ENCODE measurements at regions not wholly inside any gene's neighbourhood (a gene's known extent, or its start where the extent isn't known, plus 50 kb on each side); places are given as distances from the start of the nearest gene placed in this dataset.

DNA sequence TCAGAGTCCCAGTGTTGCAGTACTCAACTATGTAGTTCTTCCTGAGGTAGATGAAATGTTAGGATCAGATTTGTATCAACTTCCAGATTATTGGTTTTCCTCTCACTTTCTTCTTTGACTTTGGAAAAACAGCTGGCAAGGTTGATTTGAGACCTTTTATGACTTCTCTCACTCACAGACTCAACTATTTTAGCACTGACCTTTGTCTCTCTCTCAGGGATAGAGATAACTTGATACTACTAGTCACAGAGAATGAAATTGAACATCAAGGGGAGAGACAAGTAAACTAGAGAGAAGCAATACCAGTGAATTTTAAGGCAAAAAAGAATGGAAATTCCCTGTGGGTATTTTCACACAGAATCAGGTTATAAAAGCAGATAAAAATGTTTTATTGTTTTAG is 159.7 kb upstream of the B3GALT2 start:
- Histone ChIP-seq H3K36me3 (ENCODE audit: control insufficient read depth in 1 of 2, insufficient read depth in 2 of 2, low read length in 2 of 2) (no peaks in the 10 kb centered on the region), H3K4me2 (ENCODE audit: low read length) (no peak overlapping the region)

GRCh38 chr1:193342811-193343210 is 156.4 kb upstream of the B3GALT2 start:
- H3K4me2 ChIP-seq (ENCODE audit: low read length) = no peak overlapping the region
- no peaks in the 10 kb centered on the region for H3K79me1 ChIP-seq (ENCODE audit: low read length)
- H3K4me3 ChIP-seq (ENCODE audit: low read depth, low read length) = no peak overlapping the region
- H2AFZ ChIP-seq (ENCODE audit: insufficient read depth, low read length, poor library complexity) = no peak overlapping the region
- no peak for DNase-seq
- no peak overlapping the region for H4K12ac ChIP-seq (ENCODE audit: low read depth, low read length)
- no peak overlapping the region for H3K14ac ChIP-seq (ENCODE audit: low read length)
- H2BK120ac ChIP-seq (ENCODE audit: insufficient read depth, low read length, poor library complexity) = no peak overlapping the region
- no peaks in the 10 kb centered on the region for H3K9me3 ChIP-seq (ENCODE audit: insufficient read depth, low read depth, low read length)
- H2AK5ac ChIP-seq (ENCODE audit: low read length) = peak overlapping the region; percentile 21
- H3K4ac ChIP-seq (ENCODE audit: low read depth, low read length) = no peak overlapping the region
- H3K27ac ChIP-seq (ENCODE audit: low read depth, low read length) = no peak overlapping the region
- no peaks in the 10 kb centered on the region for H3K79me2 ChIP-seq (ENCODE audit: control insufficient read depth, insufficient read depth, low read length, poor library complexity)
- no peaks in the 10 kb centered on the region for H3K36me3 ChIP-seq (ENCODE audit: control insufficient read depth in 1 of 2, insufficient read depth in 2 of 2, low read length in 2 of 2)
- no peak overlapping the region for H4K91ac ChIP-seq (ENCODE audit: low read depth, low read length)
- H3K18ac ChIP-seq (ENCODE audit: low read length) = no peak overlapping the region
- H3K23ac ChIP-seq (ENCODE audit: low read length) = no peak overlapping the region
- WGBS (ENCODE audit: extremely low coverage, insufficient coverage, insufficient read length) = no CpG with 5 or more reads among the region's 13 CpGs
- H2BK12ac ChIP-seq (ENCODE audit: low read length) = peak overlapping the region; percentile 64
- no peak overlapping the region for H2BK5ac ChIP-seq (ENCODE audit: low read depth, low read length, poor library complexity)
- no peaks in the 10 kb centered on the region for H3K27me3 ChIP-seq (ENCODE audit: insufficient read depth, low read length)
- H4K8ac ChIP-seq (ENCODE audit: low read depth, low read length) = no peak overlapping the region
- H3K4me1 ChIP-seq (ENCODE audit: control insufficient read depth in 1 of 2, insufficient read depth in 2 of 2, low read length in 2 of 2) = peaks cover 0 to 2% of the 10 kb centered on the region in 2 experiments
- no peak overlapping the region for H3K9ac ChIP-seq (ENCODE audit: low read length)

More for the DNA sequence above, 159.7 kb upstream of the B3GALT2 start:
- Histone ChIP-seq H3K27ac (ENCODE audit: low read depth, low read length) (no peak overlapping the region), H3K27me3 (ENCODE audit: insufficient read depth, low read length) (no peaks in the 10 kb centered on the region), H3K14ac (ENCODE audit: low read length) (no peak overlapping the region), H4K91ac (ENCODE audit: low read depth, low read length) (no peak overlapping the region), H4K12ac (ENCODE audit: low read depth, low read length) (no peak overlapping the region), H3K4ac (ENCODE audit: low read depth, low read length) (no peak overlapping the region), H3K79me1 (ENCODE audit: low read length) (no peaks in the 10 kb centered on the region), H2BK12ac (ENCODE audit: low read length) (no peak overlapping the region), H2BK5ac (ENCODE audit: low read depth, low read length, poor library complexity) (no peak overlapping the region), H3K23ac (ENCODE audit: low read length) (no peak overlapping the region), H2AK5ac (ENCODE audit: low read length) (no peak overlapping the region), H3K18ac (ENCODE audit: low read length) (no peak overlapping the region), H3K79me2 (ENCODE audit: control insufficient read depth, insufficient read depth, low read length, poor library complexity) (no peaks in the 10 kb centered on the region), H3K9ac (ENCODE audit: low read length) (no peak overlapping the region), H4K8ac (ENCODE audit: low read depth, low read length) (no peak overlapping the region), H2AFZ (ENCODE audit: insufficient read depth, low read length, poor library complexity) (no peak overlapping the region), H3K4me1 (ENCODE audit: control insufficient read depth in 1 of 2, insufficient read depth in 2 of 2, low read length in 2 of 2) (no peaks in the 10 kb centered on the region), H3K4me3 (ENCODE audit: low read depth, low read length) (no peak overlapping the region), H2BK120ac (ENCODE audit: insufficient read depth, low read length, poor library complexity) (no peak overlapping the region), H3K9me3 (ENCODE audit: insufficient read depth, low read depth, low read length) (no peaks in the 10 kb centered on the region)
- DNase-seq = no peak

DNA sequence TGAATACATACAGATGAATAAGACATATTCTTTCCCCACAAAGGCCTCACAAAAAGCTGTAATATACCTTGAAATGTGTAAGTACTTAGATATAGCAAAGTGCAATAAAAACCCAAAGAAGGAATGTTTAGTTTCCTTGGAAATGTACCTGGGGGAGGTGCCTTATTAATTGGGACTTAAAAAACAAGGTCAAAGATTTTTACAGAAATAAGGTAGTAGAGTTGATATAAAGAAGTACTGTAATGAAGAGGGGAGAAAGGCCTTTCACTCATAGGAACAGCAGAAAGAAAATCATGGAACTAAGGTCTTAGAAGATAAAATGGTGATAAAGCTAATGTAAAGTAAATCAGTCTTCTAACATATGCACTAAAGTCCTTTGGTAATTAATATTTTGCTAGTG is 153.9 kb upstream of the B3GALT2 start:
- Histone ChIP-seq H4K91ac (ENCODE audit: low read depth, low read length) (no peak overlapping the region), H3K9ac (ENCODE audit: low read length) (no peak overlapping the region)

DNA sequence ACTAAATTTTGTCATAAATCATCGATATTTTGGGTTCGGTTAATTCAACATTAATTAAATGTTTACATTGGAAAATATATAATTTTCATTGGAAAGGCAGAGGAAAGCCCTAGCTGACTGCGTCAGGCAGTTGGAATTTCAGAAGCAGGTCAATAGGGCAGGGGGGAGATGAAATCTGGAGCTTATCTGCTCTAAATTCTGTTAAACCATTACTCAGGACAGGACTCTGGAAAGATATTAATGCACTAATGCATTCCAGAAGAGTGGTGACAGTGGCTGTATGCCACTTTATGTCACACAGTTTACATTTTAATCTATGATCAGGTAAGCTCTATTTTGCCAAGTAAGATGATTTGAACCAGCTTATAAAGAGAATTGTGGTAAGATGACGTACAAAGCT is 153.0 kb upstream of the B3GALT2 start:
- H4K91ac ChIP-seq (ENCODE audit: low read depth, low read length) = no peak overlapping the region
- no peak overlapping the region for H3K18ac ChIP-seq (ENCODE audit: low read length)
- H2AFZ ChIP-seq (ENCODE audit: insufficient read depth, low read length, poor library complexity) = no peak overlapping the region
- H3K9ac ChIP-seq (ENCODE audit: low read length) = no peak overlapping the region
- H3K23ac ChIP-seq (ENCODE audit: low read length) = no peak overlapping the region
- no peaks in the 10 kb centered on the region for H3K79me1 ChIP-seq (ENCODE audit: low read length)
- peak; percentile 11 to 66 for DNase-seq
- no peaks in the 10 kb centered on the region for H3K79me2 ChIP-seq (ENCODE audit: control insufficient read depth, insufficient read depth, low read length, poor library complexity)
- WGBS (ENCODE audit: extremely low coverage, insufficient coverage, insufficient read length) = no CpG with 5 or more reads among the region's 4 CpGs
- peaks cover 0 to 2% of the 10 kb centered on the region in 2 experiments for H3K4me1 ChIP-seq (ENCODE audit: control insufficient read depth in 1 of 2, insufficient read depth in 2 of 2, low read length in 2 of 2)
- H2AK5ac ChIP-seq (ENCODE audit: low read length) = no peak overlapping the region
- no peaks in the 10 kb centered on the region for H3K9me3 ChIP-seq (ENCODE audit: insufficient read depth, low read depth, low read length)
- no peak overlapping the region for H3K27ac ChIP-seq (ENCODE audit: low read depth, low read length)
- H2BK5ac ChIP-seq (ENCODE audit: low read depth, low read length, poor library complexity) = no peak overlapping the region
- no peak overlapping the region for H3K4me3 ChIP-seq (ENCODE audit: low read depth, low read length)
- no peak overlapping the region for H3K14ac ChIP-seq (ENCODE audit: low read length)
- H3K36me3 ChIP-seq (ENCODE audit: control insufficient read depth in 1 of 2, insufficient read depth in 2 of 2, low read length in 2 of 2) = no peaks in the 10 kb centered on the region
- H4K8ac ChIP-seq (ENCODE audit: low read depth, low read length) = no peak overlapping the region
- no peak overlapping the region for H4K12ac ChIP-seq (ENCODE audit: low read depth, low read length)
- no peak overlapping the region for H2BK120ac ChIP-seq (ENCODE audit: insufficient read depth, low read length, poor library complexity)
- H3K4ac ChIP-seq (ENCODE audit: low read depth, low read length) = no peak overlapping the region
- no peak overlapping the region for H2BK12ac ChIP-seq (ENCODE audit: low read length)
- no peak overlapping the region for H3K4me2 ChIP-seq (ENCODE audit: low read length)
- no peaks in the 10 kb centered on the region for H3K27me3 ChIP-seq (ENCODE audit: insufficient read depth, low read length)

More for the DNA sequence above, 153.9 kb upstream of the B3GALT2 start:
- H3K4me3 ChIP-seq (ENCODE audit: low read depth, low read length) = no peak overlapping the region
- no peak overlapping the region for H3K4ac ChIP-seq (ENCODE audit: low read depth, low read length)
- no peak overlapping the region for H2BK120ac ChIP-seq (ENCODE audit: insufficient read depth, low read length, poor library complexity)
- H3K18ac ChIP-seq (ENCODE audit: low read length) = no peak overlapping the region
- H3K27me3 ChIP-seq (ENCODE audit: insufficient read depth, low read length) = no peaks in the 10 kb centered on the region
- no peak overlapping the region for H2AK5ac ChIP-seq (ENCODE audit: low read length)
- peaks cover 0 to 2% of the 10 kb centered on the region in 2 experiments for H3K4me1 ChIP-seq (ENCODE audit: control insufficient read depth in 1 of 2, insufficient read depth in 2 of 2, low read length in 2 of 2)
- no peak for DNase-seq
- no peak overlapping the region for H4K12ac ChIP-seq (ENCODE audit: low read depth, low read length)
- H4K8ac ChIP-seq (ENCODE audit: low read depth, low read length) = no peak overlapping the region
- H3K36me3 ChIP-seq (ENCODE audit: control insufficient read depth in 1 of 2, insufficient read depth in 2 of 2, low read length in 2 of 2) = no peaks in the 10 kb centered on the region
- H2AFZ ChIP-seq (ENCODE audit: insufficient read depth, low read length, poor library complexity) = no peak overlapping the region
- H3K9me3 ChIP-seq (ENCODE audit: insufficient read depth, low read depth, low read length) = no peaks in the 10 kb centered on the region
- no peaks in the 10 kb centered on the region for H3K79me2 ChIP-seq (ENCODE audit: control insufficient read depth, insufficient read depth, low read length, poor library complexity)
- no peak overlapping the region for H2BK5ac ChIP-seq (ENCODE audit: low read depth, low read length, poor library complexity)
- H3K14ac ChIP-seq (ENCODE audit: low read length) = no peak overlapping the region
- no peak overlapping the region for H3K23ac ChIP-seq (ENCODE audit: low read length)
- H3K79me1 ChIP-seq (ENCODE audit: low read length) = no peaks in the 10 kb centered on the region
- H2BK12ac ChIP-seq (ENCODE audit: low read length) = no peak overlapping the region
- H3K4me2 ChIP-seq (ENCODE audit: low read length) = no peak overlapping the region
- no peak overlapping the region for H3K27ac ChIP-seq (ENCODE audit: low read depth, low read length)
